NCI-H1417 (cell line): ENCODE measurements at regions not wholly inside any gene's neighbourhood (a gene's known extent, or its start where the extent isn't known, plus 50 kb on each side); places are given as distances from the start of the nearest gene placed in this dataset.
A peak's percentile ranks its signal among the peaks of the same experiment; 100 is the strongest.

Experiments used
- DNase-seq, 3 experiments: peaks; one replicate each; lab custom pipeline; 2025; lab: John Stamatoyannopoulos, UW

GRCh38 chr2:30048636-30049175, 98.1 kb upstream of the YPEL5 start:
- DNase-seq = peak in 1 of 3 experiments; percentile 44

DNA sequence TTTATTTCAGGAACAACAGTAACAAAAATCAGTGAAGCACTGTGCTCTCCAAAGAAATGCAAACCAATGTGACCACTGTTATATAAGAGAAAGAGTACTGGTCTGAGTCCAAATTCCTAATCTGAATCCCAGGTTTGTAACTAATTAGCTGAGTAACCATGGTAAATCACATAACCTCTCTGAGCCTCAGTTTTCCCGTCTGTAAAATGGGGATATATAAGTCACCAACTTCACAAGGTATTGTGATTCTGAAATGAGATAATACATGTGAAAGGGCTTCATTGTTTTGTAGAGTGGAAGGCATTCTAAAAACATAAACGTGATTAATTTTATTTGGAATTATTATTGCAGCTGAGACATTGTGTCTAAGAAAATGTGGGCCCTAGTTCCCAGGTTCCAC, 91.3 kb upstream of the YPEL5 start:
- no peak for DNase-seq

DNA sequence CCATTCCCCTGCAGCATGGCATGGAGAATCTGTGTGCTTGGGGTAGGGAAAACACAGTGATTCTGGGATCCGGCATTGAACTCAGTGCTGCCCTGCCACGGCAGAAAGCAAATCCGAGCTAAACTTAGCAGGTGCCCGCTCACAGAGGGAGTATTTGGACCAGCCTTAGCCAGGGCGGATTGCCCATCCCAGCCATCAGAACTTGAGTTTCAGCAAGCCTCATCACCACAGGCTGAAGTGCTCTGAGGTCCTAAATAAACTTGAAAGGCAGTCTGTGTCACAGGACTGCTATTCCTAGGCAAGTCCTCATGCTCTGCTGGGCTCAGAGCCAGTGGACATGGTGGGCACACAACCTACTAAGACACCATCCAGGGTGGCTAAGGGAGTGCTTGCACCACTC, 86.2 kb upstream of the YPEL5 start:
- DNase-seq = no peak

DNA sequence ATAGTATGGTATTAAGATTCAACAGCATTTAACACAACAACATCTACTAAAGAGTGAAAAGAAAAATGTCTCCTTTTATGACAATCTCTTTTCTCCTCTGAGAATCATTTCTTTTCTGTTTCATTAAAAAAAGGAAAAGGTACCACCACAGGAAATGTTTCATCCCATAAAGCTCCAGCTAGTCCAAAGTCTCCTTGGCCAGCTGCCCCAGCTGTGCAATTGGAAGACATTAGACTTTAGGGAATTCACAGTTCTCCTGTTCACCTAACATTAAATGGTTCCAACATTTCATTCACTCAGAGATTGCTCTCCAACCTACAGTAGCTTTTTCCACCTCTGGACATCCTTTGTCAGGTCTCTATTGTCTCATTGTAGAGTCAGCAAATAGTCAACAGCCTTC, 78.7 kb upstream of the YPEL5 start:
- DNase-seq = no peak

DNA sequence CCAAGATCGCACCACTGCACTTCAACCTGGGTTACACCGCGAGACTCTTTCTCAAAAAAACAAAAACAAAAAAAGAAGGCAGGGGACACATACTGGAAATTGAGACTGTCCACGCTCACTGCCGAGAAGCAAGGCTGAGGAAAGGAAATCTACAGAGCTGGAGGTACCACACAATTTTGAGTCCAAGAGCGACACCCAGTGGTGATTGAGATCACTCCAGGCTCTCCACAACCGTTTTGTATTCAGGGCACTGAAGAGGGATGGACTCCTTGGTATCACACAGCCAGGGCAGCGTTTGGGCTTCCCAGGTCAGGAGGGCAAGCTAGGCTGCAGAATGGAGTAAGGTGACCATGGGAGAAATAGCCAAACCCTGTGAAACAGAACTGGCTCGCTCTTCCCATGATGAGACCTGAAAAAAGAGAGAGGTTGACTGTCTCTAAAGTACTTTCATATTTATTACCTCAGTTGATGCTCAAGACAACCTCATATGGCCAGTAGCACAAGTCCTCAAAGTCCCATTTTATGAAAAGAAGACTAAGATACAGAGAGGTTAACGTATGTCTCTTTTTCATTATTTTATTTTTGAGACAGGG, 74.5 kb upstream of the YPEL5 start:
- DNase-seq = peak; percentile 64 to 91 (median 83)

GRCh38 chr2:30073523-30073922, 73.3 kb upstream of the YPEL5 start:
- DNase-seq = no peak

DNA sequence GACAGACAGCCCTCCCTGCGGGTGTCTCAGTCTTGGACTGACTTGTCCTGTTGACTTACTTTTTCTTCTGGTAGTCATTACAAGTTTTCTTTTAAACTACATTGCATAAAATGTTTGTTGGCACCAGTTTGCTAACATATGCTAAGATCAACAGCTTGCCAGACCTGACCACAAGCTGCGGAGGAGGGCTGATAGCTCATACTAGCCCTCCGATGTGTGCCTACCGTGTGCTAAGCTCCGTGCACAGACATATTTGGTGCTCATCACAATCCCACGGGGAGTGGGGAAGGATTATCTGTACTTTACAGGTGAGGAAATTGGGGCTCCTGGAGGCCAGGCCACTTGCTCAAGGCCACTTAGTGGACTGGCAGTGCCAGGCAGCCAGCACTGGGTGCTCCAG, 72.8 kb upstream of the YPEL5 start:
- DNase-seq = no peak

GRCh38 chr2:30078521-30078920, 68.3 kb upstream of the YPEL5 start:
- no peak for DNase-seq

DNA sequence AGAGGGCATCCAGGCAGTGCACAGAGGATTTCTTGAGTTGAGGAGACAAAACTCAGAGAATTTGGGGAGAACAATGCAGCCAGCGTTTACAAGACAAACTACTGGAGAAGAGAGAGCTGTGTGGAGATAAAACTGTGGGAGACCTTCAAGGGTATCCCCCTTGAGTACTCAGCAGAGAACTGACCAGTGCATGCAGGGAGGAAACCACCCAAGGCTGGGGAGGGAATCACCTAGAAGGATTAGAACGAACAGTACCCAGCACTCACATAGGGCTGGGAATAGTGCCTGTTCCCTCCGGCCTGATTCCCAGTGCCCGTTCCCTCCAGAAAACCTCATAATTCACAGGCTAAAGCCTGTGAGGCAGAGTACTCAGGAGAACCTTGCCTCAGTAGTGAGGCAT, 61.9 kb upstream of the YPEL5 start:
- no peak for DNase-seq

GRCh38 chr2:30089171-30089570, 57.6 kb upstream of the YPEL5 start:
- no peak for DNase-seq

GRCh38 chr2:30095402-30095801, 51.4 kb upstream of the YPEL5 start:
- DNase-seq = no peak

DNA sequence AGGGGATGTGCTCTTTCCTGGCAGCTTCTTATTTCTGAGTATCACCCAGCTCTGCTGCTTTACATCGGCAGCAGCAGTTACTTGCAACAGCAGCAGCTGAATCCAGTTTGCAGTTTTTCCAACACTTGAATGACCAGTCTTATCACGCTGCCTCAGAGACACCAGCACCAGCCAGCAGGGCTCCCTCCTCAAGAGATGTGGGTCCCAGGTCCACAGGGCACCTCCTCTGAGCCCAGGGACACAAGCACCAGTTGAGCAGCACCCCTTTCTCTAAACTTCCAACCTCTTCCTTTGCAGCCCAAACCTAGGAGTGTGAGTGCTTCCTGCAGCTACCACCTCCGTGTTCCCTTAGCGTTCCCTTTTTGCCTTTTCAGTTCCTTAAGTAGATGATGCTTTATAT, 50.4 kb upstream of the YPEL5 start:
- DNase-seq = no peak
